ENCODE measurements at regions not wholly inside any gene's neighbourhood (a gene's known extent, or its start where the extent isn't known, plus 50 kb on each side); places are given as distances from the start of the nearest gene placed in this dataset.
"Not testable (repeated sequence)": the region's sequence is repeated elsewhere in the genome, so short reads cannot be mapped to it uniquely, and the experiment has no call there.

- Mint-ChIP-seq H3K27ac (no peak overlapping the region), H3K4me3 (no peak overlapping the region), H3K9me3 (peaks cover 11% of the 10 kb centered on the region), H3K4me1 (no peaks in the 10 kb centered on the region), H3K36me3 (ENCODE audit: low read depth) (no peaks in the 10 kb centered on the region), H3K27me3 (no peaks in the 10 kb centered on the region)
- no peak for ATAC-seq
- DNase-seq: no peak
Observed at GRCh38 chr3:166759736-166760513, 620.2 kb downstream of the ZBBX start.

DNA sequence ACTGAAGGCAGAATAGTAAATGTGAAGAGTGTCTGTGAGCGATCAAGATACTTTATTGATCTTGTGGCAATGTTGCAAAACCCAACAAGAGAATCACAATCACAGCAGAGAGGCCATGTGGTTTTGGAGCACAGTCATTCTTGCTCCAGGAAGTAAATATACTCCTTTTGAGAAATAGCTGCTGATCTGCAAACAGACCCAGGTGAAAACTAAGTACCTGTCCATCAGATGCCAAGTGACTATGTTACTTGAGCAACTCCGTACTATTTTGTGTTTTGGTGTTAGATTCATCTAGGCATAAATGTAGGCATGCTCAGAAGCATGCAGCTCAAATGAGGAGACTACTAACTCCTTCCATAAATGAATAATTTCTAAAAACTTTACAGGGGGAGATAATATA lies 627.9 kb downstream of the ZBBX start:
- no peak for DNase-seq
- no peak overlapping the region for H3K27ac Mint-ChIP-seq
- H3K4me1 Mint-ChIP-seq: no peaks in the 10 kb centered on the region
- no peak for ATAC-seq
- H3K9me3 Mint-ChIP-seq: peaks cover 25% of the 10 kb centered on the region
- H3K27me3 Mint-ChIP-seq: no peaks in the 10 kb centered on the region
- H3K36me3 Mint-ChIP-seq (ENCODE audit: low read depth): no peaks in the 10 kb centered on the region
- no peak overlapping the region for H3K4me3 Mint-ChIP-seq

- DNase-seq (no peak), ATAC-seq (no peak)
- Mint-ChIP-seq H3K36me3 (ENCODE audit: low read depth) (no peaks in the 10 kb centered on the region), H3K27ac (no peak overlapping the region), H3K4me3 (no peak overlapping the region), H3K4me1 (no peaks in the 10 kb centered on the region), H3K27me3 (no peaks in the 10 kb centered on the region), H3K9me3 (peaks cover 13% of the 10 kb centered on the region)
Observed at GRCh38 chr3:166743481-166744134, 636.5 kb downstream of the ZBBX start.

DNA sequence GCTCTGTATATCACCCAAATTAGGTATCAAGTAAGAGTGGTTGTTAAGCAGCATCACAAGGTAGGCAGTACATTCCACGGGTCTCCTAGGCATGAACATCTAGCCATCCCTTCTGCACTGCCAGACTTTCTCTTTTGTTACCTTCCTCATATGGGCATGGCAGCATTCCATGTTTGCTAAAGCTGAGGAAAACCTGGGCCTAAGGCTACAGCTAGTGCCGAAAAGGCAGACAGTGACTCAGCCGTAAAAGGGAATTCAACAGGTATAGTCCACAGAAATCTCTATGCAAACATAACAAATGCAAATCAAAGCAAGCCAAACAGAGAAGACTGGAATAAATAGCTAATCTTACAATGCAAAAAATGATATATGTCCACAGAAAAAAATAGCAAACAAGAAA lies 645.4 kb downstream of the ZBBX start:
- Mint-ChIP-seq H3K9me3 (peaks cover 7% of the 10 kb centered on the region), H3K4me1 (no peaks in the 10 kb centered on the region), H3K27me3 (no peaks in the 10 kb centered on the region), H3K4me3 (no peak overlapping the region), H3K36me3 (ENCODE audit: low read depth) (no peaks in the 10 kb centered on the region), H3K27ac (no peak overlapping the region)
- no peak for ATAC-seq
- DNase-seq: no peak

- no peak overlapping the region for H3K27ac Mint-ChIP-seq
- no peak overlapping the region for H3K4me3 Mint-ChIP-seq
- no peaks in the 10 kb centered on the region for H3K27me3 Mint-ChIP-seq
- ATAC-seq (no peak), DNase-seq (no peak)
- H3K9me3 Mint-ChIP-seq: peaks cover 8% of the 10 kb centered on the region
- no peaks in the 10 kb centered on the region for H3K36me3 Mint-ChIP-seq (ENCODE audit: low read depth)
- H3K4me1 Mint-ChIP-seq: no peaks in the 10 kb centered on the region
Observed at GRCh38 chr3:166731701-166732100, 648.4 kb downstream of the ZBBX start.

- ATAC-seq (no peak), DNase-seq (no peak)
- no peak overlapping the region for H3K27ac Mint-ChIP-seq
- peaks cover 9% of the 10 kb centered on the region for H3K9me3 Mint-ChIP-seq
- no peaks in the 10 kb centered on the region for H3K36me3 Mint-ChIP-seq (ENCODE audit: low read depth)
- no peaks in the 10 kb centered on the region for H3K4me1 Mint-ChIP-seq
- H3K27me3 Mint-ChIP-seq: no peaks in the 10 kb centered on the region
- no peak overlapping the region for H3K4me3 Mint-ChIP-seq
Observed at GRCh38 chr3:166721466-166721865, 658.6 kb downstream of the ZBBX start.

GRCh38 chr3:166714206-166714605 lies 665.9 kb downstream of the ZBBX start:
- Mint-ChIP-seq H3K27me3 (no peaks in the 10 kb centered on the region), H3K4me1 (no peaks in the 10 kb centered on the region), H3K36me3 (ENCODE audit: low read depth) (no peaks in the 10 kb centered on the region), H3K9me3 (peaks cover 21% of the 10 kb centered on the region), H3K27ac (no peak overlapping the region), H3K4me3 (no peak overlapping the region)
- no peak for DNase-seq
- no peak for ATAC-seq

GRCh38 chr3:166713787-166714186 lies 666.3 kb downstream of the ZBBX start:
- Mint-ChIP-seq H3K9me3 (peaks cover 21% of the 10 kb centered on the region), H3K27ac (no peak overlapping the region), H3K36me3 (ENCODE audit: low read depth) (no peaks in the 10 kb centered on the region), H3K27me3 (no peaks in the 10 kb centered on the region), H3K4me1 (no peaks in the 10 kb centered on the region), H3K4me3 (no peak overlapping the region)
- DNase-seq (no peak), ATAC-seq (no peak)

GRCh38 chr3:166706094-166706493 lies 674.0 kb downstream of the ZBBX start:
- H3K27me3 Mint-ChIP-seq: no peaks in the 10 kb centered on the region
- no peak overlapping the region for H3K4me3 Mint-ChIP-seq
- no peak for DNase-seq
- peaks cover 4% of the 10 kb centered on the region for H3K9me3 Mint-ChIP-seq
- no peaks in the 10 kb centered on the region for H3K36me3 Mint-ChIP-seq (ENCODE audit: low read depth)
- H3K27ac Mint-ChIP-seq: no peak overlapping the region
- no peaks in the 10 kb centered on the region for H3K4me1 Mint-ChIP-seq
- no peak for ATAC-seq

DNA sequence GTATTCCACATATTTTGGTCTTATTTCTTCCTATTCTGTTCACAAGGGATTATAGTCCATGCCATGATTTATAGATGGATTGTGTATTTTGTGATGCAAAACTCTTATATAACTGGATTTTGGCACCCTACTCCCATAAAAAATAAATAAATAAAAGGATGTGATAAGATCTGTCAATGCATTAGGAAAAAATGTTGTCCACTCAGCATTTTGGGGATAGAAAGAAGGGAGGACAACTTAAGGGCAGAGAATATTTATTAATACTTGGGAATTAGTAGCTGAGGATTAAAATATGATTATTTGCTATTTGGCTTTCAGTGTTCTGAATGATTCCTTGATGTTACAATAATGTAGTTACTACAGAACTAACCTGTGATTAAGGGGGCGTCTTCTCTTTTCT lies 682.6 kb downstream of the ZBBX start:
- no peak overlapping the region for H3K4me3 Mint-ChIP-seq
- peaks cover 18% of the 10 kb centered on the region for H3K9me3 Mint-ChIP-seq
- no peak overlapping the region for H3K27ac Mint-ChIP-seq
- H3K27me3 Mint-ChIP-seq: no peaks in the 10 kb centered on the region
- no peak for ATAC-seq
- no peaks in the 10 kb centered on the region for H3K4me1 Mint-ChIP-seq
- DNase-seq: no peak
- H3K36me3 Mint-ChIP-seq (ENCODE audit: low read depth): no peaks in the 10 kb centered on the region

DNA sequence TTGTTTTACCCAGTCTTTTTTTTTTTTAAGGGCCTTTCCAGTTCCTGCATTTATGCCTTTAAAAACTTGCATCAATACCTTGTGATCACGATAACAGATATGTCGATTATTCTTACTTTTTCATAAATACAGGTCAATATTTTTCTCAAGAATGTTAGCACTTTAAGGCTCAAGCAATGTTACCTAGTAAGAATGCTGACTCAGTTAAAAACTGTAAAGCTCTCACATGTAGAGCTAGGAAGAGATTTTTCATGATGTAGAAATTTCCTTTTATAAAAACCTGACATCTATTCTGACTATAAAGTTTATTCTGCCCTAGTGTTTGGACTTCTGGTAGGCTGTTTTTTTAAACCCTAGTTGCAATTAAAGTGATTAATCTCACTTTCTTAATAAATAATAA lies 684.0 kb downstream of the ZBBX start:
- ATAC-seq: no peak
- no peak overlapping the region for H3K4me3 Mint-ChIP-seq
- H3K27ac Mint-ChIP-seq: no peak overlapping the region
- peaks cover 18% of the 10 kb centered on the region for H3K9me3 Mint-ChIP-seq
- DNase-seq: no peak
- H3K36me3 Mint-ChIP-seq (ENCODE audit: low read depth): no peaks in the 10 kb centered on the region
- no peaks in the 10 kb centered on the region for H3K4me1 Mint-ChIP-seq
- no peaks in the 10 kb centered on the region for H3K27me3 Mint-ChIP-seq

DNA sequence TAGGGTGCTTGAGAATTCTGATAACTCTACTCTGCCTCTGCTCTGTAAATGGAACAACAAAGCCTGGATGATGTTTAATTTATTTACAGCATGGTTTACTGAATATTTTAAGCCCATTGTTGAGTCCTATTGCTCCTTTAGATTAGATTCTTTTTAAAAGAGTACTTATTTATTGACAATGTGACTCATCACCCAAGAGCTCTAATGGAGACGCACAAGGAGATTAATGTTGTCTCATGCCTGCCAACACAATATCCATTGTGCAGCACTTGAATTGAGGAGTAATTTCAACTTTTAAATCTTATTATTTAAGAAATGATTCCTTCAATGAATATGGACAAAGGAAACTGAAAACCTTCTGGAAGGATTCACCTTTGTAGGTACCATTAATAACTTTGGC lies 691.4 kb downstream of the ZBBX start:
- ATAC-seq: no peak
- Mint-ChIP-seq H3K4me3 (no peak overlapping the region), H3K4me1 (no peaks in the 10 kb centered on the region)

DNA sequence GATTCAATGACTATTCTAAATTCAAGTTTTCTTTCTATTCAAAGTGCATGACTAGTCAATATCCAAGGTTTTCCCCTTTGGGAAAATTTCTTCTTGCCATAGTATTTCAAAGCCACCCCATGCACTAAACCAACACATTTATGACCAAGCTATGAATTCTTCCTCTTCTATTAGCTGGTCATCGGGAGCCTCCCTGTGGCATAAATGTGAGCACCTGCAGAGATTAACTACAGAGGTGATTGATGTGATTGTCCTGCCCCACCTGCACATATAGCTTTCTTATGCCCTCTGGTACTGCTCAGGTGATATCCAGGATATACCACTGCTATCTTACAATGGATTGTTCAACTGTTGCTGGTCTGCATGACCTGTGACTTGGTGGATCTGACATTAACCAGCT lies 694.9 kb downstream of the ZBBX start:
- Mint-ChIP-seq H3K4me1 (no peaks in the 10 kb centered on the region), H3K27me3 (no peaks in the 10 kb centered on the region), H3K9me3 (peaks cover 4% of the 10 kb centered on the region), H3K27ac (peak overlapping the region; percentile 22), H3K36me3 (ENCODE audit: low read depth) (no peaks in the 10 kb centered on the region), H3K4me3 (no peak overlapping the region)
- DNase-seq (no peak), ATAC-seq (no peak)

More for the DNA sequence above, 691.4 kb downstream of the ZBBX start:
- Mint-ChIP-seq H3K36me3 (ENCODE audit: low read depth) (no peaks in the 10 kb centered on the region), H3K27me3 (no peaks in the 10 kb centered on the region), H3K27ac (no peak overlapping the region), H3K9me3 (peaks cover 4% of the 10 kb centered on the region)
- no peak for DNase-seq

DNA sequence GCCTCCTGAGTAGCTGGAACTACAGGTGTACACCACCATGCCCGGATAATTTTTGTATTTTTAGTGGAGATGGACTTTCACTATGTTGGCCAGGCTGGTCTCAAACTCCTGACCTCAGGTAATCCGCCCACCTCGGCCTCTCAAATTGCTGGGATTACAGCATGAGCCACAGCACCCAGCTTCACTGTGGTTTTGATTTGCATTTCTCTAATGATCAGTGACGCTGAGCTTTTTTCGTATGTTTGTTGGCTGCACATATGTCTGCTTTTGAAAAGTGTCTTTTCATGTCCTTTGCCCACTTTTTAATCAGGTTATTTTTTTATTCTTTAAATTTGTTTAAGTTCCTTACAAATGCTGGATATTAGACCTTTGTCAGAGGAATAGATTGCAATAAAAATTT lies 696.0 kb downstream of the ZBBX start:
- H3K4me1 Mint-ChIP-seq; H3K36me3 Mint-ChIP-seq (ENCODE audit: low read depth); H3K4me3 Mint-ChIP-seq; DNase-seq; H3K27me3 Mint-ChIP-seq; ATAC-seq; H3K9me3 Mint-ChIP-seq; H3K27ac Mint-ChIP-seq: not testable (repeated sequence)

DNA sequence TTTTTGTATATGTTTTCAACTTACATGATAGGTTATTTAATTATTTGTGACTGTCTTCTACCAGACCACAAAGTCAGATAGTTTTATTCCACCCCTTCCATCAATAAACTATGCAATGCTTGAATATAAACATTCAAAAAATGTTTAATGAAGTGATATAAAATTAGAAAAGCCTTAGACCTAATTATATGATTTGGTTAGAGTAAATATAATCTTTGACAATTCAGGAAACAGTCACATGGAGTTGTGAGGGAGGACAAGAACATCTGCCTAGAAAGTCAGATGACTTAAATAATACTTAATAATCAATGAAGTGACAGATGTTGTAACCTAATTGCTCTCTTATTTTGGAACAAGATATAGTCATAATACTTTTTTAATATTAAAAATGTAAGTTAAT lies 710.3 kb downstream of the ZBBX start:
- no peaks in the 10 kb centered on the region for H3K36me3 Mint-ChIP-seq (ENCODE audit: low read depth)
- H3K4me1 Mint-ChIP-seq: no peaks in the 10 kb centered on the region
- peaks cover 9% of the 10 kb centered on the region for H3K9me3 Mint-ChIP-seq
- H3K27ac Mint-ChIP-seq: no peak overlapping the region
- DNase-seq (no peak), ATAC-seq (no peak)
- H3K4me3 Mint-ChIP-seq: no peak overlapping the region
- no peaks in the 10 kb centered on the region for H3K27me3 Mint-ChIP-seq
